ENCODE measurements at regions not wholly inside any gene's neighbourhood (a gene's known extent, or its start where the extent isn't known, plus 50 kb on each side); places are given as distances from the start of the nearest gene placed in this dataset.

GRCh38 chr13:86201477-86201876 lies 402.3 kb upstream of the SLITRK6 start:
- DNase-seq = no peak
- no peak overlapping the region for H3K27ac Mint-ChIP-seq

GRCh38 chr13:86193281-86193680 lies 394.1 kb upstream of the SLITRK6 start:
- no peak for DNase-seq
- peaks cover 10 to 27% (median 20%) of the 10 kb centered on the region in 6 donors for H3K9me3 Mint-ChIP-seq
- H3K36me3 Mint-ChIP-seq = no peaks in the 10 kb centered on the region
- H3K27ac Mint-ChIP-seq = no peak overlapping the region
- no peaks in the 10 kb centered on the region for H3K27me3 Mint-ChIP-seq (ENCODE audit: low read depth in 3 of 3)
- H3K4me3 Mint-ChIP-seq = no peak overlapping the region
- H3K4me1 Mint-ChIP-seq = no peaks in the 10 kb centered on the region

More at GRCh38 chr13:86201477-86201876, 402.3 kb upstream of the SLITRK6 start:
- no peaks in the 10 kb centered on the region for H3K4me1 Mint-ChIP-seq
- H3K36me3 Mint-ChIP-seq = no peaks in the 10 kb centered on the region
- H3K27me3 Mint-ChIP-seq (ENCODE audit: low read depth in 3 of 3) = no peaks in the 10 kb centered on the region
- no peak overlapping the region for H3K4me3 Mint-ChIP-seq
- H3K9me3 Mint-ChIP-seq = peaks cover 0 to 3% (median 2%) of the 10 kb centered on the region in 6 donors

- Mint-ChIP-seq H3K9me3 (peaks cover 19 to 58% (median 39%) of the 10 kb centered on the region in 6 donors), H3K36me3 (no peaks in the 10 kb centered on the region), H3K27me3 (ENCODE audit: low read depth in 3 of 3) (peaks cover 0 to 2% (median 2%) of the 10 kb centered on the region in 3 donors), H3K27ac (no peak overlapping the region), H3K4me3 (no peak overlapping the region), H3K4me1 (no peaks in the 10 kb centered on the region)
- no peak for DNase-seq
Measured at GRCh38 chr13:86188170-86188569, 389.0 kb upstream of the SLITRK6 start.

- Mint-ChIP-seq H3K36me3 (no peaks in the 10 kb centered on the region), H3K4me1 (no peaks in the 10 kb centered on the region), H3K27me3 (ENCODE audit: low read depth in 3 of 3) (peaks cover 0 to 2% (median 2%) of the 10 kb centered on the region in 3 donors), H3K27ac (no peak overlapping the region), H3K9me3 (peaks cover 26 to 54% (median 42%) of the 10 kb centered on the region in 6 donors), H3K4me3 (no peak overlapping the region)
- no peak for DNase-seq
Measured at GRCh38 chr13:86185636-86186035, 386.4 kb upstream of the SLITRK6 start.

- no peak overlapping the region for H3K4me3 Mint-ChIP-seq
- H3K36me3 Mint-ChIP-seq = no peaks in the 10 kb centered on the region
- no peaks in the 10 kb centered on the region for H3K4me1 Mint-ChIP-seq
- no peak overlapping the region for H3K27ac Mint-ChIP-seq
- DNase-seq = no peak
- H3K27me3 Mint-ChIP-seq (ENCODE audit: low read depth in 3 of 3) = peaks cover 0 to 2% (median 2%) of the 10 kb centered on the region in 3 donors
- peaks cover 23 to 49% (median 41%) of the 10 kb centered on the region in 6 donors for H3K9me3 Mint-ChIP-seq
Measured at GRCh38 chr13:86185107-86185506, 385.9 kb upstream of the SLITRK6 start.

- no peak for DNase-seq
- no peaks in the 10 kb centered on the region for H3K36me3 Mint-ChIP-seq
- H3K4me1 Mint-ChIP-seq = no peaks in the 10 kb centered on the region
- H3K4me3 Mint-ChIP-seq = no peak overlapping the region
- H3K27me3 Mint-ChIP-seq (ENCODE audit: low read depth in 3 of 3) = peaks cover 0 to 3% (median 0%) of the 10 kb centered on the region in 3 donors
- no peak overlapping the region for H3K27ac Mint-ChIP-seq
- H3K9me3 Mint-ChIP-seq = peaks cover 3 to 43% (median 13%) of the 10 kb centered on the region in 6 donors
Measured at GRCh38 chr13:86174622-86175021, 375.4 kb upstream of the SLITRK6 start.

GRCh38 chr13:86172961-86173360 lies 373.7 kb upstream of the SLITRK6 start:
- Mint-ChIP-seq H3K9me3 (peaks cover 3 to 33% (median 12%) of the 10 kb centered on the region in 6 donors), H3K4me1 (no peaks in the 10 kb centered on the region), H3K4me3 (no peak overlapping the region), H3K27ac (no peak overlapping the region), H3K27me3 (ENCODE audit: low read depth in 3 of 3) (peaks cover 0 to 3% (median 0%) of the 10 kb centered on the region in 3 donors), H3K36me3 (no peaks in the 10 kb centered on the region)
- DNase-seq = no peak

- DNase-seq = no peak
- Mint-ChIP-seq H3K27ac (no peak overlapping the region), H3K4me3 (no peak overlapping the region), H3K9me3 (peaks cover 2 to 34% (median 16%) of the 10 kb centered on the region in 6 donors), H3K4me1 (no peaks in the 10 kb centered on the region), H3K27me3 (ENCODE audit: low read depth in 3 of 3) (no peaks in the 10 kb centered on the region), H3K36me3 (no peaks in the 10 kb centered on the region)
Measured at GRCh38 chr13:86161257-86161656, 362.0 kb upstream of the SLITRK6 start.

- H3K36me3 Mint-ChIP-seq = peaks cover 0 to 2% (median 0%) of the 10 kb centered on the region in 3 donors
- H3K27ac Mint-ChIP-seq = no peak overlapping the region
- no peaks in the 10 kb centered on the region for H3K27me3 Mint-ChIP-seq (ENCODE audit: low read depth in 3 of 3)
- H3K9me3 Mint-ChIP-seq = peaks cover 3 to 17% (median 9%) of the 10 kb centered on the region in 6 donors
- H3K4me1 Mint-ChIP-seq = no peaks in the 10 kb centered on the region
- no peak overlapping the region for H3K4me3 Mint-ChIP-seq
- no peak for DNase-seq
Measured at GRCh38 chr13:86155756-86156155, 356.5 kb upstream of the SLITRK6 start.

- Mint-ChIP-seq H3K4me3 (no peak overlapping the region), H3K9me3 (peaks cover 7 to 15% (median 12%) of the 10 kb centered on the region in 6 donors), H3K27me3 (ENCODE audit: low read depth in 3 of 3) (peaks cover 0 to 2% (median 1%) of the 10 kb centered on the region in 3 donors), H3K4me1 (no peaks in the 10 kb centered on the region), H3K27ac (no peak overlapping the region), H3K36me3 (no peaks in the 10 kb centered on the region)
- no peak for DNase-seq
Measured at GRCh38 chr13:86142080-86142479, 342.9 kb upstream of the SLITRK6 start.

GRCh38 chr13:86135856-86136255 lies 336.6 kb upstream of the SLITRK6 start:
- no peak overlapping the region for H3K27ac Mint-ChIP-seq
- no peaks in the 10 kb centered on the region for H3K4me1 Mint-ChIP-seq
- H3K36me3 Mint-ChIP-seq = no peaks in the 10 kb centered on the region
- H3K4me3 Mint-ChIP-seq = no peak overlapping the region
- H3K27me3 Mint-ChIP-seq (ENCODE audit: low read depth in 3 of 3) = no peaks in the 10 kb centered on the region
- H3K9me3 Mint-ChIP-seq = peaks cover 0 to 10% (median 3%) of the 10 kb centered on the region in 6 donors
- DNase-seq = no peak

GRCh38 chr13:86121881-86122280 lies 322.7 kb upstream of the SLITRK6 start:
- Mint-ChIP-seq H3K4me3 (no peak overlapping the region), H3K36me3 (no peaks in the 10 kb centered on the region), H3K9me3 (peaks cover 0 to 31% (median 17%) of the 10 kb centered on the region in 6 donors), H3K27me3 (ENCODE audit: low read depth in 3 of 3) (peaks cover 0 to 3% (median 0%) of the 10 kb centered on the region in 3 donors), H3K27ac (no peak overlapping the region), H3K4me1 (no peaks in the 10 kb centered on the region)
- no peak for DNase-seq

- Mint-ChIP-seq H3K9me3 (peaks cover 14 to 53% (median 35%) of the 10 kb centered on the region in 6 donors), H3K36me3 (no peaks in the 10 kb centered on the region), H3K27me3 (ENCODE audit: low read depth in 3 of 3) (no peaks in the 10 kb centered on the region), H3K4me1 (no peaks in the 10 kb centered on the region), H3K27ac (no peak overlapping the region), H3K4me3 (no peak overlapping the region)
- no peak for DNase-seq
Measured at GRCh38 chr13:86109107-86109506, 309.9 kb upstream of the SLITRK6 start.

- H3K9me3 Mint-ChIP-seq = peaks cover 14 to 54% (median 39%) of the 10 kb centered on the region in 6 donors
- no peaks in the 10 kb centered on the region for H3K36me3 Mint-ChIP-seq
- H3K4me1 Mint-ChIP-seq = no peaks in the 10 kb centered on the region
- no peak overlapping the region for H3K27ac Mint-ChIP-seq
- DNase-seq = no peak
- no peak overlapping the region for H3K4me3 Mint-ChIP-seq
- peaks cover 0 to 1% (median 0%) of the 10 kb centered on the region in 3 donors for H3K27me3 Mint-ChIP-seq (ENCODE audit: low read depth in 3 of 3)
Measured at GRCh38 chr13:86108334-86108733, 309.1 kb upstream of the SLITRK6 start.

- peaks cover 9 to 24% (median 12%) of the 10 kb centered on the region in 6 donors for H3K9me3 Mint-ChIP-seq
- no peaks in the 10 kb centered on the region for H3K36me3 Mint-ChIP-seq
- H3K27me3 Mint-ChIP-seq (ENCODE audit: low read depth in 3 of 3) = peaks cover 0 to 2% (median under 1%) of the 10 kb centered on the region in 3 donors
- no peak for DNase-seq
- H3K27ac Mint-ChIP-seq = no peak overlapping the region
- H3K4me1 Mint-ChIP-seq = no peaks in the 10 kb centered on the region
- no peak overlapping the region for H3K4me3 Mint-ChIP-seq
Measured at GRCh38 chr13:86098511-86098910, 299.3 kb upstream of the SLITRK6 start.

All from immature natural killer cell (primary cell).